ENCODE measurements at regions not wholly inside any gene's neighbourhood (a gene's known extent, or its start where the extent isn't known, plus 50 kb on each side); places are given as distances from the start of the nearest gene placed in this dataset.

GRCh38 chr15:93300796-93301195, 211.8 kb upstream of the RGMA start (continued):
- TF ChIP-seq CHD7 (IDR thresholded peaks at IDR 0.05; ENCODE audit: insufficient replicate concordance, low read length): no peak

Data from H1 (cell line).